ENCODE measurements at regions not wholly inside any gene's neighbourhood (a gene's known extent, or its start where the extent isn't known, plus 50 kb on each side); places are given as distances from the start of the nearest gene placed in this dataset.

DNA sequence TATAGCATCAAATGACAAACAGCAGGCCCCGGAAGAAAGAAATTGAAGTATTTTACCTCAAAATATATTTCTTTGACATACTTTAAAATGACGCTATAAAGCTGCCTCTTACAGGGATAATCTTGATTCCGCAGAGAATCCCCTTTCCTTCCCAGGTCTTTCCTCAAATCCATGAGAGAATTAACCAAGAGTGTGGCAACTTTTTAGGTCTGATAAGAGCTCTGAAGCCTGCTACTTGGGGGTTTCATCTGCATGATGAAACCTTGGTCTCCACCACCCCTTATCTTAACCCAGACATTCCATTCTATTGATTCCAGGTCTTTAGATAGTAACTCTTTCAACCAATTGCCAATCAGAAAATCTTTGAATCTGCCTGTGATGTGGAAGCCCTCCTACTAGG is 173.8 kb downstream of the CEMIP2 start:
- peaks cover 0 to 3% (median 0%) of the 10 kb centered on the region in 5 donors for H3K36me3 Mint-ChIP-seq
- CTCF ChIA-PET: no interaction called here
- no peak overlapping the region for H3K4me3 Mint-ChIP-seq
- no peaks in the 10 kb centered on the region for H3K4me1 Mint-ChIP-seq
- Histone ChIP-seq H3K4me3 (ENCODE audit: low read length) (no peak overlapping the region), H3K36me3 (ENCODE audit: control insufficient read depth in 2 of 3, insufficient read depth in 3 of 3, low read length in 3 of 3) (no peaks in the 10 kb centered on the region), H3K27ac (ENCODE audit: low read depth, low read length) (no peak overlapping the region), H3K4me1 (ENCODE audit: control insufficient read depth in 2 of 2, insufficient read depth in 2 of 2, low read length in 2 of 2) (no peaks in the 10 kb centered on the region), H3K27me3 (ENCODE audit: control insufficient read depth in 2 of 2, insufficient read depth in 2 of 2, low read length in 2 of 2) (no peaks in the 10 kb centered on the region), H3K9me3 (ENCODE audit: control insufficient read depth in 2 of 3, low read length in 3 of 3) (no peaks in the 10 kb centered on the region)
- POLR2A ChIA-PET: no interaction called here
- H3K9me3 Mint-ChIP-seq: peaks cover 0 to 2% (median 0%) of the 10 kb centered on the region in 11 donors
- ATAC-seq (no peak), DNase-seq (no peak)
- intact Hi-C loops (cut with micrococcal nuclease): no loop called here
- H3K27ac Mint-ChIP-seq: no peak overlapping the region
- H3K27me3 Mint-ChIP-seq: peaks cover 4 to 16% (median 16%) of the 10 kb centered on the region in 5 donors

GRCh38 chr9:71592400-71592799 is 175.9 kb downstream of the CEMIP2 start:
- no peaks in the 10 kb centered on the region for H3K36me3 ChIP-seq (ENCODE audit: control insufficient read depth in 2 of 3, insufficient read depth in 3 of 3, low read length in 3 of 3)
- no peak overlapping the region for H3K27ac Mint-ChIP-seq
- ATAC-seq: no peak
- no peak for DNase-seq
- no peaks in the 10 kb centered on the region for H3K4me1 Mint-ChIP-seq
- H3K4me3 Mint-ChIP-seq: no peak overlapping the region
- peaks cover 0 to 2% (median 0%) of the 10 kb centered on the region in 11 donors for H3K9me3 Mint-ChIP-seq
- H3K4me1 ChIP-seq (ENCODE audit: control insufficient read depth in 2 of 2, insufficient read depth in 2 of 2, low read length in 2 of 2): no peaks in the 10 kb centered on the region
- H3K27me3 Mint-ChIP-seq: peaks cover 4 to 16% (median 12%) of the 10 kb centered on the region in 5 donors
- no peak overlapping the region for H3K27ac ChIP-seq (ENCODE audit: low read depth, low read length)
- H3K9me3 ChIP-seq (ENCODE audit: control insufficient read depth in 2 of 3, low read length in 3 of 3): no peaks in the 10 kb centered on the region
- ChIA-PET CTCF (no interaction called here), POLR2A (no interaction called here)
- H3K36me3 Mint-ChIP-seq: peaks cover 0 to 3% (median 0%) of the 10 kb centered on the region in 5 donors
- no peaks in the 10 kb centered on the region for H3K27me3 ChIP-seq (ENCODE audit: control insufficient read depth in 2 of 2, insufficient read depth in 2 of 2, low read length in 2 of 2)
- intact Hi-C loops (cut with micrococcal nuclease): no loop called here
- H3K4me3 ChIP-seq (ENCODE audit: low read length): no peak overlapping the region

DNA sequence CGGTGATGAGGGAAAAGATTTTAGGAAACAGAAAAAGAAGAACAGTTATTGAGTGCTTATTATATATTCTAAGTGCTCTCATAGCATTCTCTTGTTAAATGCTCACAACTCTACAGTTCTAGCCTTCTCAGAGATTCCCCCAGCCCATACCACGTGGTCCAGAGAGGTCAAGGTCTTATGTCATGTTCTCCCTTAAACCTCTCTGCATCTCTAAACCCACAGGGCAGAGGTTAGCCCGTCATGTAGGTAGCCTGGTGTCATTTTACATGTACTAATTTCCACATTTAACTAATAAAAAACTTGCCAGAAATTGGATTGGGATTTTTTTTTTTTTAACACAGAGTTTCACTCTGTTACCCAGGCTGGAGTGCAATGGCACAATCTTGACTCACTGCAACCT is 178.0 kb downstream of the CEMIP2 start:
- no peaks in the 10 kb centered on the region for H3K36me3 Mint-ChIP-seq

DNA sequence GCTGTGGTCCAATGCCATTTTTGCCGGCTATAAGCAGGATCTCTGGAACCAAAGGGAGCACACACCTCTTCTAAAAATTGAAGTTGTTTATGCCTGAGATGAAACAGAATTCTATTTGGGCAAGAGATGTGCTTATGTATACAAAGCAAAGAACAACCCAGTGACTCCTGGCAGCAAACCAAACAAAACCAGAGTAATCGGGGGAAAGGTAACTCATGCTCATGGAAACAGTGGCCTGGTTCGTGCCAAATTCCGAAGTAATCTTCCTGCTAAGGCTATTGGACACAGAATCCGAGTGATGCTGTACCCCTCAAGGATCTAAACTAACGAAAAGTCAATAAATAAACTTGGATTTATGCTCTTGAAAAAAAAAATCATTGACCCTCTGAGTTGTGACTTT is 178.7 kb downstream of the CEMIP2 start:
- no peak for ATAC-seq
- POLR2A ChIA-PET: no interaction called here
- Mint-ChIP-seq H3K9me3 (no peaks in the 10 kb centered on the region), H3K27ac (no peak overlapping the region), H3K27me3 (peaks cover 0 to 11% (median 6%) of the 10 kb centered on the region in 5 donors), H3K36me3 (no peaks in the 10 kb centered on the region), H3K4me3 (no peak overlapping the region), H3K4me1 (no peaks in the 10 kb centered on the region)
- CTCF ChIA-PET: no interaction called here
- DNase-seq: no peak
- Histone ChIP-seq H3K27ac (ENCODE audit: low read depth, low read length) (no peak overlapping the region), H3K36me3 (ENCODE audit: control insufficient read depth in 2 of 3, insufficient read depth in 3 of 3, low read length in 3 of 3) (no peaks in the 10 kb centered on the region), H3K27me3 (ENCODE audit: control insufficient read depth in 2 of 2, insufficient read depth in 2 of 2, low read length in 2 of 2) (no peaks in the 10 kb centered on the region), H3K4me1 (ENCODE audit: control insufficient read depth in 2 of 2, insufficient read depth in 2 of 2, low read length in 2 of 2) (no peaks in the 10 kb centered on the region), H3K4me3 (ENCODE audit: low read length) (no peak overlapping the region), H3K9me3 (ENCODE audit: control insufficient read depth in 2 of 3, low read length in 3 of 3) (no peaks in the 10 kb centered on the region)
- intact Hi-C loops (cut with micrococcal nuclease): no loop called here

More for the DNA sequence above, 178.0 kb downstream of the CEMIP2 start:
- POLR2A ChIA-PET: no interaction called here
- no peaks in the 10 kb centered on the region for H3K4me1 ChIP-seq (ENCODE audit: control insufficient read depth in 2 of 2, insufficient read depth in 2 of 2, low read length in 2 of 2)
- Mint-ChIP-seq H3K27me3 (peaks cover 0 to 11% (median 10%) of the 10 kb centered on the region in 5 donors), H3K27ac (no peak overlapping the region), H3K9me3 (no peaks in the 10 kb centered on the region), H3K4me3 (no peak overlapping the region), H3K4me1 (no peaks in the 10 kb centered on the region)
- no peak for ATAC-seq
- intact Hi-C loops (cut with micrococcal nuclease): no loop called here
- DNase-seq: no peak
- no peaks in the 10 kb centered on the region for H3K27me3 ChIP-seq (ENCODE audit: control insufficient read depth in 2 of 2, insufficient read depth in 2 of 2, low read length in 2 of 2)
- no peak overlapping the region for H3K4me3 ChIP-seq (ENCODE audit: low read length)
- H3K27ac ChIP-seq (ENCODE audit: low read depth, low read length): no peak overlapping the region
- CTCF ChIA-PET: no interaction called here
- H3K9me3 ChIP-seq (ENCODE audit: control insufficient read depth in 2 of 3, low read length in 3 of 3): no peaks in the 10 kb centered on the region
- no peaks in the 10 kb centered on the region for H3K36me3 ChIP-seq (ENCODE audit: control insufficient read depth in 2 of 3, insufficient read depth in 3 of 3, low read length in 3 of 3)

DNA sequence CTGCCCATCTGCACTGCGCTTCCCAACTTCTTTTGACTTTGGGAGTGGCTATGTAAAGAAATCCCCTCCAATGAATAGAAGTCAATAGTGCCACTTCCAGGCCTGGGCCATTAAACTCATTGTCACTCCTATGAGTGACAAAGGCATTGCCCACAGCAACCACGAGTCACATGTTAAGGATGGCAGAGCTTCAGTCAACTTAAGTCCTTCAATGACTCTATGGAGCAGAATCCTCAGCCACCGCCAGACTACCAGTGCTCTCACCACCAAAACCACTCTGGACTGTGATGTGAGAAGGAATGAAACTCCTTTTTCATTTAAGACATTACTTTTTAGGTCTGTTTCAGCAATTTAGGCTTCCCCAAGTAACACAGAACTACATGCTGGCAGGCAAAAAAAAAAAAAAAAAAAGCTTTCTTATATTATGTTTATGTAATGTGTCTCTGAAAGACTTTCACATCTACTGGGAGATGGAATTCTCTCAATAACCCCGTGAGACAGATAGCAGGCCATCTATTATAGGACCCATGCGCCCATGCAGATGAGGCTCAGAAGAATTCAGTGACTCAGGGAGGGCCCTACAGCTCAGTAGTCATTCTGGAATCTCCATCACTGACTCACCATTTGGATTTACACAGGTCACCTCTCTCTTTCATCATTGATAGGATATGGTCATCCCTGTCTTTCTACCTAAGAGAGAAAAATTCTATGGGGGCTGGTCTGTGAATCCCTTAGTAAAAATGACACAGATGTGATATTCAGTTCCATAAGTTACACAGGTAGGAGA is 180.5 kb downstream of the CEMIP2 start:
- H3K27me3 Mint-ChIP-seq: peaks cover 0 to 7% (median 0%) of the 10 kb centered on the region in 5 donors
- no peaks in the 10 kb centered on the region for H3K36me3 ChIP-seq (ENCODE audit: control insufficient read depth in 2 of 3, insufficient read depth in 3 of 3, low read length in 3 of 3)
- no peaks in the 10 kb centered on the region for H3K36me3 Mint-ChIP-seq
- no peak overlapping the region for H3K27ac Mint-ChIP-seq
- ATAC-seq: no peak
- no peak overlapping the region for H3K4me3 ChIP-seq (ENCODE audit: low read length)
- H3K4me3 Mint-ChIP-seq: no peak overlapping the region
- H3K9me3 ChIP-seq (ENCODE audit: control insufficient read depth in 2 of 3, low read length in 3 of 3): no peaks in the 10 kb centered on the region
- no peaks in the 10 kb centered on the region for H3K9me3 Mint-ChIP-seq
- CTCF ChIA-PET: no interaction called here
- intact Hi-C loops (cut with micrococcal nuclease): no loop called here
- no peak overlapping the region for H3K27ac ChIP-seq (ENCODE audit: low read depth, low read length)
- no peak for DNase-seq
- POLR2A ChIA-PET: no interaction called here
- no peaks in the 10 kb centered on the region for H3K4me1 Mint-ChIP-seq
- H3K27me3 ChIP-seq (ENCODE audit: control insufficient read depth in 2 of 2, insufficient read depth in 2 of 2, low read length in 2 of 2): no peaks in the 10 kb centered on the region
- no peaks in the 10 kb centered on the region for H3K4me1 ChIP-seq (ENCODE audit: control insufficient read depth in 2 of 2, insufficient read depth in 2 of 2, low read length in 2 of 2)

- H3K36me3 Mint-ChIP-seq: no peaks in the 10 kb centered on the region
- ATAC-seq: no peak
- intact Hi-C loops (cut with micrococcal nuclease): no loop called here
- ChIA-PET CTCF (no interaction called here), POLR2A (no interaction called here)
- no peak overlapping the region for H3K27ac Mint-ChIP-seq
- Histone ChIP-seq H3K27me3 (ENCODE audit: control insufficient read depth in 2 of 2, insufficient read depth in 2 of 2, low read length in 2 of 2) (no peaks in the 10 kb centered on the region), H3K9me3 (ENCODE audit: control insufficient read depth in 2 of 3, low read length in 3 of 3) (no peaks in the 10 kb centered on the region), H3K4me1 (ENCODE audit: control insufficient read depth in 2 of 2, insufficient read depth in 2 of 2, low read length in 2 of 2) (no peaks in the 10 kb centered on the region), H3K4me3 (ENCODE audit: low read length) (no peak overlapping the region), H3K27ac (ENCODE audit: low read depth, low read length) (no peak overlapping the region), H3K36me3 (ENCODE audit: control insufficient read depth in 2 of 3, insufficient read depth in 3 of 3, low read length in 3 of 3) (no peaks in the 10 kb centered on the region)
- no peak overlapping the region for H3K4me3 Mint-ChIP-seq
- peaks cover 0 to 6% (median 0%) of the 10 kb centered on the region in 5 donors for H3K27me3 Mint-ChIP-seq
- no peak for DNase-seq
- no peaks in the 10 kb centered on the region for H3K4me1 Mint-ChIP-seq
- no peaks in the 10 kb centered on the region for H3K9me3 Mint-ChIP-seq
Measured at GRCh38 chr9:71583792-71584191, 184.5 kb downstream of the CEMIP2 start.

- H3K9me3 ChIP-seq (ENCODE audit: control insufficient read depth in 2 of 3, low read length in 3 of 3): no peaks in the 10 kb centered on the region
- CTCF ChIA-PET: no interaction called here
- H3K27me3 Mint-ChIP-seq: peaks cover 0 to 11% (median 4%) of the 10 kb centered on the region in 5 donors
Measured at GRCh38 chr9:71582347-71582746, 186.0 kb downstream of the CEMIP2 start.

More at GRCh38 chr9:71582347-71582746, 186.0 kb downstream of the CEMIP2 start:
- Mint-ChIP-seq H3K4me3 (no peak overlapping the region), H3K36me3 (no peaks in the 10 kb centered on the region), H3K4me1 (no peaks in the 10 kb centered on the region), H3K9me3 (no peaks in the 10 kb centered on the region), H3K27ac (no peak overlapping the region)
- no peaks in the 10 kb centered on the region for H3K4me1 ChIP-seq (ENCODE audit: control insufficient read depth in 2 of 2, insufficient read depth in 2 of 2, low read length in 2 of 2)
- H3K36me3 ChIP-seq (ENCODE audit: control insufficient read depth in 2 of 3, insufficient read depth in 3 of 3, low read length in 3 of 3): no peaks in the 10 kb centered on the region
- ATAC-seq (no peak), DNase-seq (no peak)
- H3K27ac ChIP-seq (ENCODE audit: low read depth, low read length): no peak overlapping the region
- H3K4me3 ChIP-seq (ENCODE audit: low read length): no peak overlapping the region
- intact Hi-C loops (cut with micrococcal nuclease): no loop called here
- POLR2A ChIA-PET: no interaction called here
- no peaks in the 10 kb centered on the region for H3K27me3 ChIP-seq (ENCODE audit: control insufficient read depth in 2 of 2, insufficient read depth in 2 of 2, low read length in 2 of 2)
